Right forelimb (tissue), 1 donor: ENCODE measurements at regions not wholly inside any gene's neighbourhood (a gene's known extent, or its start where the extent isn't known, plus 50 kb on each side); places are given as distances from the start of the nearest gene placed in this dataset.
"Not testable (repeated sequence)": the region's sequence is repeated elsewhere in the genome, so short reads cannot be mapped to it uniquely, and the experiment has no call there.

Experiments
- DNase-seq: peaks from one replicate; pipeline ENCODE4 v3.0.0-alpha.2; 2018

GRCh38 chr13:44024167-44024845 lies 144.6 kb downstream of the LACC1 start:
- no peak for DNase-seq

GRCh38 chr13:44024846-44025195 lies 145.1 kb downstream of the LACC1 start:
- no peak for DNase-seq

GRCh38 chr13:44026194-44026593 lies 146.5 kb downstream of the LACC1 start:
- no peak for DNase-seq

GRCh38 chr13:44028734-44029133 lies 149.0 kb downstream of the LACC1 start:
- no peak for DNase-seq

GRCh38 chr13:44030615-44031014 lies 150.9 kb downstream of the LACC1 start:
- DNase-seq: no peak

- no peak for DNase-seq
Observed at GRCh38 chr13:44031555-44031954, 151.9 kb downstream of the LACC1 start.

- no peak for DNase-seq
Observed at GRCh38 chr13:44032802-44033201, 153.1 kb downstream of the LACC1 start.

- no peak for DNase-seq
Observed at GRCh38 chr13:44035400-44035799, 155.7 kb downstream of the LACC1 start.

GRCh38 chr13:44040070-44040817 lies 160.5 kb downstream of the LACC1 start:
- DNase-seq: no peak

- no peak for DNase-seq
Observed at GRCh38 chr13:44040818-44041100, 161.1 kb downstream of the LACC1 start.

GRCh38 chr13:44044547-44045179 lies 165.0 kb downstream of the LACC1 start:
- DNase-seq: no peak

GRCh38 chr13:44045180-44045562 lies 165.5 kb downstream of the LACC1 start:
- DNase-seq: no peak

- no peak for DNase-seq
Observed at GRCh38 chr13:44046428-44046827, 166.7 kb downstream of the LACC1 start.

GRCh38 chr13:44048326-44048725 lies 168.6 kb downstream of the LACC1 start:
- DNase-seq: no peak

GRCh38 chr13:44049081-44049945 lies 169.6 kb downstream of the LACC1 start:
- DNase-seq: no peak

GRCh38 chr13:44050450-44051063 lies 170.9 kb downstream of the LACC1 start:
- DNase-seq: no peak

GRCh38 chr13:44051405-44051804 lies 171.7 kb downstream of the LACC1 start:
- DNase-seq: no peak

- peak; percentile 47 for DNase-seq
Observed at GRCh38 chr13:44051918-44052675, 172.4 kb downstream of the LACC1 start.

GRCh38 chr13:44052780-44053184 lies 173.1 kb downstream of the LACC1 start:
- peak; percentile 47 for DNase-seq

- DNase-seq: no peak
Observed at GRCh38 chr13:44053208-44053607, 173.5 kb downstream of the LACC1 start.

GRCh38 chr13:44054525-44054924 lies 174.8 kb downstream of the LACC1 start:
- DNase-seq: no peak

- not testable (repeated sequence) for DNase-seq
Observed at GRCh38 chr13:44055681-44056080, 176.0 kb downstream of the LACC1 start.
